ENCODE measurements at regions not wholly inside any gene's neighbourhood (a gene's known extent, or its start where the extent isn't known, plus 50 kb on each side); places are given as distances from the start of the nearest gene placed in this dataset.

GRCh38 chr6:77403424-77403823 lies 59.9 kb downstream of the HTR1B start:
- peak; percentile 3 for DNase-seq (ENCODE audit: low spot score)

- no peak for DNase-seq (ENCODE audit: low spot score)
Measured at GRCh38 chr6:77401231-77401630, 62.1 kb downstream of the HTR1B start.

- DNase-seq (ENCODE audit: low spot score): no peak
Measured at GRCh38 chr6:77397561-77397960, 65.7 kb downstream of the HTR1B start.

GRCh38 chr6:77389402-77389801 lies 73.9 kb downstream of the HTR1B start:
- DNase-seq (ENCODE audit: low spot score): no peak

GRCh38 chr6:77383026-77383425 lies 80.3 kb downstream of the HTR1B start:
- no peak for DNase-seq (ENCODE audit: low spot score)

- DNase-seq (ENCODE audit: low spot score): no peak
Measured at GRCh38 chr6:77373955-77374354, 89.3 kb downstream of the HTR1B start.

GRCh38 chr6:77371748-77372147 lies 91.5 kb downstream of the HTR1B start:
- no peak for DNase-seq (ENCODE audit: low spot score)

- DNase-seq (ENCODE audit: low spot score): peak; percentile 2
Measured at GRCh38 chr6:77368660-77369313, 94.5 kb downstream of the HTR1B start.

GRCh38 chr6:77366798-77367197 lies 96.5 kb downstream of the HTR1B start:
- DNase-seq (ENCODE audit: low spot score): no peak

GRCh38 chr6:77363702-77364101 lies 99.6 kb downstream of the HTR1B start:
- no peak for DNase-seq (ENCODE audit: low spot score)

GRCh38 chr6:77362055-77362454 lies 101.2 kb downstream of the HTR1B start:
- DNase-seq (ENCODE audit: low spot score): no peak

GRCh38 chr6:77361018-77361417 lies 102.3 kb downstream of the HTR1B start:
- peak; percentile 5 for DNase-seq (ENCODE audit: low spot score)

- DNase-seq (ENCODE audit: low spot score): no peak
Measured at GRCh38 chr6:77356821-77357220, 106.5 kb downstream of the HTR1B start.

- no peak for DNase-seq (ENCODE audit: low spot score)
Measured at GRCh38 chr6:77354581-77354980, 108.7 kb downstream of the HTR1B start.

- DNase-seq (ENCODE audit: low spot score): no peak
Measured at GRCh38 chr6:77353129-77353528, 110.2 kb downstream of the HTR1B start.

GRCh38 chr6:77341058-77341986 lies 122.0 kb downstream of the HTR1B start:
- DNase-seq (ENCODE audit: low spot score): no peak

- no peak for DNase-seq (ENCODE audit: low spot score)
Measured at GRCh38 chr6:77340331-77340730, 123.0 kb downstream of the HTR1B start.

GRCh38 chr6:77339926-77340325 lies 123.4 kb downstream of the HTR1B start:
- no peak for DNase-seq (ENCODE audit: low spot score)

GRCh38 chr6:77337392-77337791 lies 125.9 kb downstream of the HTR1B start:
- no peak for DNase-seq (ENCODE audit: low spot score)

GRCh38 chr6:77334093-77334492 lies 129.2 kb downstream of the HTR1B start:
- no peak for DNase-seq (ENCODE audit: low spot score)

GRCh38 chr6:77332915-77333623 lies 130.2 kb downstream of the HTR1B start:
- no peak for DNase-seq (ENCODE audit: low spot score)

- DNase-seq (ENCODE audit: low spot score): no peak
Measured at GRCh38 chr6:77326711-77327110, 136.6 kb downstream of the HTR1B start.

- no peak for DNase-seq (ENCODE audit: low spot score)
Measured at GRCh38 chr6:77326029-77326428, 137.3 kb downstream of the HTR1B start.

Data from A172 (cell line).